PC-9 (cell line): ENCODE measurements at regions not wholly inside any gene's neighbourhood (a gene's known extent, or its start where the extent isn't known, plus 50 kb on each side); places are given as distances from the start of the nearest gene placed in this dataset.

Source experiments
- BruUV-seq: library from RNA; stranded (reverse); fragments of 400-500 nt; replicated peaks from 2 replicates; lab custom pipeline; 2021; lab: Mats Ljungman, UMichigan
- CTCF ChIA-PET: fragments of 300-600 bp; sonication (Branson Sonifier 250); formaldehyde crosslinking; loops from one replicate; lab custom pipeline; 2022; ENCODE audit warnings: antibody characterized with exemption; lab: Charles Lee
- POLR2A ChIA-PET: fragments of 300-600 bp; sonication (Branson Sonifier 250); formaldehyde crosslinking; loops from one replicate; lab custom pipeline; 2022; ENCODE audit warnings: antibody characterized with exemption; ENCODE audit not compliant: unreplicated experiment; lab: Charles Lee
- DNase-seq, 2 experiments: peaks; one replicate each; pipeline versions ENCODE4 v3.0.0 to v3.0.0-alpha.2; 2015 to 2022; ENCODE audit warnings: mixed read lengths in 1 of 2
- H2AFZ ChIP-seq: fragments of 200-600 bp; sonication (generic); 2 replicates; pipeline ENCODE4 v1.8.1; 2017; ENCODE audit warnings: antibody characterized with exemption
- H3F3A ChIP-seq: fragments of 200-600 bp; sonication (generic); 2 replicates; pipeline ENCODE4 v1.8.1; 2017; ENCODE audit warnings: antibody characterized with exemption, mild to moderate bottlenecking, low read depth; ENCODE audit not compliant: insufficient read depth
- H3K27ac ChIP-seq: fragments of 200-600 bp; sonication (generic); 2 replicates; pipeline ENCODE4 v1.6.1; 2016; ENCODE audit warnings: mixed run types
- H3K27me3 ChIP-seq: fragments of 200-600 bp; sonication (generic); 2 replicates; pipeline ENCODE4 v1.6.1; 2016; ENCODE audit warnings: low read depth, mixed run types; ENCODE audit not compliant: insufficient read depth
- H3K36me3 ChIP-seq: fragments of 200-600 bp; sonication (generic); 2 replicates; pipeline ENCODE4 v1.6.1; 2016; ENCODE audit warnings: low read depth, mixed run types
- H3K4me1 ChIP-seq: fragments of 200-600 bp; sonication (generic); replicated peaks from 2 replicates; pipeline ENCODE4 v1.6.1; 2016; ENCODE audit warnings: mixed run types; ENCODE audit not compliant: insufficient read depth
- H3K4me2 ChIP-seq: fragments of 200-600 bp; sonication (generic); 2 replicates; pipeline ENCODE4 v1.6.1; 2017; ENCODE audit warnings: mixed run types
- H3K4me3 ChIP-seq: fragments of 200-600 bp; sonication (generic); 2 replicates; pipeline ENCODE4 v1.6.1; 2016; ENCODE audit warnings: mixed run types
- H3K79me2 ChIP-seq: fragments of 200-600 bp; sonication (generic); 2 replicates; pipeline ENCODE4 v1.6.1; 2017; ENCODE audit warnings: low read depth, mixed run types
- H3K9me2 ChIP-seq: fragments of 200-600 bp; sonication (generic); 2 replicates; pipeline ENCODE4 v1.8.1; 2017; ENCODE audit warnings: mild to moderate bottlenecking; ENCODE audit not compliant: insufficient read depth
- H3K9me3 ChIP-seq: fragments of 200-600 bp; sonication (generic); 2 replicates; pipeline ENCODE4 v1.8.1; 2016; ENCODE audit warnings: low read depth; ENCODE audit not compliant: insufficient read depth
- H4K20me1 ChIP-seq: fragments of 200-600 bp; sonication (generic); 2 replicates; pipeline ENCODE4 v1.8.1; 2017; ENCODE audit not compliant: insufficient read depth
- CTCF ChIP-seq: fragments of 200-600 bp; sonication (generic); conservative IDR thresholded peaks from 2 replicates; pipeline ENCODE4 v1.6.1; 2017; ENCODE audit warnings: mixed run types, antibody characterized with exemption, mild to moderate bottlenecking, moderate library complexity
- EZH2 ChIP-seq: fragments of 200-600 bp; sonication (generic); IDR thresholded peaks from 2 replicates; pipeline ENCODE4 v1.8.0; 2017; ENCODE audit warnings: antibody characterized with exemption, low read depth
- intact Hi-C: fragments of 100-400 bp; cut with micrococcal nuclease; formaldehyde crosslinking; loops from one replicate; pipeline ENCODE4 v1.10.0; 2022; ENCODE audit not compliant: unreplicated experiment

GRCh38 chr20:16982091-16982726 is 234.1 kb downstream of the OTOR start:
- DNase-seq: no peak
- no peak overlapping the region for H3K4me2 ChIP-seq
- no peak overlapping the region for H2AFZ ChIP-seq
- H3K27ac ChIP-seq: no peak overlapping the region
- no peaks in the 10 kb centered on the region for H3F3A ChIP-seq
- H3K79me2 ChIP-seq: no peaks in the 10 kb centered on the region
- no peaks in the 10 kb centered on the region for H3K36me3 ChIP-seq
- H3K9me3 ChIP-seq: no peaks in the 10 kb centered on the region
- ChIA-PET CTCF (no interaction called here), POLR2A (no interaction called here)
- H4K20me1 ChIP-seq: no peaks in the 10 kb centered on the region
- peaks cover 22% of the 10 kb centered on the region; the same call in 1 of the 2 replicates for H3K27me3 ChIP-seq
- H3K9me2 ChIP-seq: no peaks in the 10 kb centered on the region
- H3K4me3 ChIP-seq: no peak overlapping the region
- no TSS peak for BruUV-seq
- intact Hi-C loops: no loop called here
- TF ChIP-seq EZH2 (no peak), CTCF (no peak)
- H3K4me1 ChIP-seq: no peaks in the 10 kb centered on the region

GRCh38 chr20:16984481-16984880 is 236.3 kb downstream of the OTOR start:
- Histone ChIP-seq H3K9me3 (no peaks in the 10 kb centered on the region), H2AFZ (no peak overlapping the region), H3K4me3 (no peak overlapping the region), H3K27ac (no peak overlapping the region), H3K79me2 (no peaks in the 10 kb centered on the region), H3K4me1 (no peaks in the 10 kb centered on the region), H3K4me2 (no peak overlapping the region), H3F3A (no peaks in the 10 kb centered on the region), H3K27me3 (peaks cover 26% of the 10 kb centered on the region), H4K20me1 (no peaks in the 10 kb centered on the region), H3K9me2 (no peaks in the 10 kb centered on the region), H3K36me3 (no peaks in the 10 kb centered on the region)
- DNase-seq: no peak
- CTCF ChIA-PET: no interaction called here
- intact Hi-C loops: no loop called here
- POLR2A ChIA-PET: interaction anchor here (0.5 kb wide), 1 partner anchor 99 kb away, joined by 3 read pairs; no protein-coding TSS in a partner anchor
- no peak for TF ChIP-seq EZH2
- TF ChIP-seq CTCF: no peak
- no TSS peak for BruUV-seq

GRCh38 chr20:17003170-17003870 is 223.5 kb upstream of the PCSK2 start:
- BruUV-seq: no TSS peak

More at GRCh38 chr20:17003170-17003870, 223.5 kb upstream of the PCSK2 start:
- ChIA-PET CTCF (no interaction called here), POLR2A (no interaction called here)
- no peaks in the 10 kb centered on the region for H4K20me1 ChIP-seq
- H3F3A ChIP-seq: no peaks in the 10 kb centered on the region
- no peaks in the 10 kb centered on the region for H3K9me3 ChIP-seq
- H3K36me3 ChIP-seq: no peaks in the 10 kb centered on the region
- DNase-seq: no peak
- no peaks in the 10 kb centered on the region for H3K4me1 ChIP-seq
- H3K27me3 ChIP-seq: peaks cover 21% of the 10 kb centered on the region
- H3K4me3 ChIP-seq: no peak overlapping the region
- intact Hi-C loops: no loop called here
- H2AFZ ChIP-seq: no peak overlapping the region
- H3K27ac ChIP-seq: no peak overlapping the region
- H3K79me2 ChIP-seq: no peaks in the 10 kb centered on the region
- H3K9me2 ChIP-seq: no peaks in the 10 kb centered on the region
- no peak for TF ChIP-seq EZH2
- TF ChIP-seq CTCF: no peak
- H3K4me2 ChIP-seq: no peak overlapping the region
